NCI-H2081 (cell line): ENCODE measurements at regions not wholly inside any gene's neighbourhood (a gene's known extent, or its start where the extent isn't known, plus 50 kb on each side); places are given as distances from the start of the nearest gene placed in this dataset.
A peak's percentile ranks its signal among the peaks of the same experiment; 100 is the strongest.

Source experiments
- DNase-seq, 2 experiments: peaks; one replicate each; lab custom pipeline; 2025; lab: John Stamatoyannopoulos, UW

GRCh38 chr6:150651808-150652470 lies 52.3 kb downstream of the PLEKHG1 start:
- no peak for DNase-seq

GRCh38 chr6:150652848-150653613 lies 53.3 kb downstream of the PLEKHG1 start:
- no peak for DNase-seq

- no peak for DNase-seq
Observed at GRCh38 chr6:150654608-150655007, 54.9 kb downstream of the PLEKHG1 start.

- DNase-seq, result no peak
Observed at GRCh38 chr6:150656156-150656555, 56.5 kb downstream of the PLEKHG1 start.

GRCh38 chr6:150658421-150658820 lies 58.7 kb downstream of the PLEKHG1 start:
- no peak for DNase-seq

- DNase-seq, result no peak
Observed at GRCh38 chr6:150659046-150659763, 59.5 kb downstream of the PLEKHG1 start.

- no peak for DNase-seq
Observed at GRCh38 chr6:150661216-150662007, 61.7 kb downstream of the PLEKHG1 start.

GRCh38 chr6:150662814-150663213 lies 63.1 kb downstream of the PLEKHG1 start:
- DNase-seq, result no peak

GRCh38 chr6:150664091-150664490 lies 64.4 kb downstream of the PLEKHG1 start:
- DNase-seq, result no peak

GRCh38 chr6:150666071-150666470 lies 66.4 kb downstream of the PLEKHG1 start:
- no peak for DNase-seq

- no peak for DNase-seq
Observed at GRCh38 chr6:150667359-150667758, 67.7 kb downstream of the PLEKHG1 start.

GRCh38 chr6:150667977-150668716 lies 68.5 kb downstream of the PLEKHG1 start:
- DNase-seq, result peak in 1 of 2 experiments; percentile 6

- no peak for DNase-seq
Observed at GRCh38 chr6:150668900-150669302, 69.2 kb downstream of the PLEKHG1 start.

- DNase-seq, result no peak
Observed at GRCh38 chr6:150670311-150670710, 70.6 kb downstream of the PLEKHG1 start.

GRCh38 chr6:150672800-150673199 lies 73.1 kb downstream of the PLEKHG1 start:
- DNase-seq, result peak; percentile 11 to 20

- no peak for DNase-seq
Observed at GRCh38 chr6:150673720-150674346, 74.1 kb downstream of the PLEKHG1 start.

- DNase-seq, result no peak
Observed at GRCh38 chr6:150676344-150676743, 76.7 kb downstream of the PLEKHG1 start.

- DNase-seq, result no peak
Observed at GRCh38 chr6:150676772-150677171, 77.1 kb downstream of the PLEKHG1 start.

- no peak for DNase-seq
Observed at GRCh38 chr6:150680510-150680909, 80.8 kb downstream of the PLEKHG1 start.

- no peak for DNase-seq
Observed at GRCh38 chr6:150681578-150682395, 82.1 kb downstream of the PLEKHG1 start.
